B cell (primary cell): ENCODE measurements at regions not wholly inside any gene's neighbourhood (a gene's known extent, or its start where the extent isn't known, plus 50 kb on each side); places are given as distances from the start of the nearest gene placed in this dataset.

Source experiments
- ATAC-seq: fragments of 200-7000 bp; cut with Tn5 transposase; one replicate; pipeline ENCODE4 v1.10.0; 2021; ENCODE audit warnings: low read depth, mild to moderate bottlenecking, moderate number of reproducible peaks, moderate library complexity
- CTCF ChIA-PET: fragments of 350-600 bp; sonication (Branson Sonifier 250); formaldehyde crosslinking; loops from one replicate; lab custom pipeline; 2021; ENCODE audit warnings: antibody characterized with exemption, inconsistent platforms; lab: Charles Lee
- POLR2A ChIA-PET: fragments of 350-600 bp; sonication (Branson Sonifier 250); formaldehyde crosslinking; loops from one replicate; lab custom pipeline; 2021; ENCODE audit warnings: antibody characterized with exemption; lab: Charles Lee
- DNase-seq: peaks from one replicate; pipeline ENCODE4 v3.0.0; 2013
- H2AFZ ChIP-seq: 2 replicates; pipeline ENCODE4 v1.6.1; 2012; ENCODE audit warnings: mild to moderate bottlenecking, low read depth, low read length; ENCODE audit not compliant: insufficient read depth, poor library complexity, severe bottlenecking
- H3K27ac ChIP-seq, 2 donors: 1 replicate in 1 of 2; 2 replicates in 1 of 2; pipeline ENCODE4 v1.5.1; 2012 to 2013; ENCODE audit warnings: low read length in 2 of 2, mild to moderate bottlenecking in 2 of 2, moderate library complexity in 1 of 2
- H3K27me3 ChIP-seq, 4 experiments: fragments of 200-600 bp in 1 of 4; sonication (generic) in 1 of 4; replicated peaks in 1 of 4; 1 replicate in 2 of 4; 2 replicates in 2 of 4; pipeline versions ENCODE4 v1.6.1 to v1.7.0; 2013 to 2016; ENCODE audit warnings: low read length in 3 of 4, mild to moderate bottlenecking in 2 of 4, mixed read lengths in 1 of 4, moderate library complexity in 1 of 4; ENCODE audit not compliant: insufficient read depth in 4 of 4, control insufficient read depth in 3 of 4; ENCODE audit errors: control extremely low read depth in 1 of 4
- H3K36me3 ChIP-seq, 2 experiments: replicated peaks in 1 of 2; 1 replicate in 1 of 2; 2 replicates in 1 of 2; pipeline versions ENCODE4 v1.6.1 to v1.7.1; 2013; ENCODE audit warnings: low read length in 1 of 2; ENCODE audit not compliant: insufficient read depth in 2 of 2, control insufficient read depth in 1 of 2; ENCODE audit errors: control extremely low read depth in 1 of 2, extremely low read depth in 1 of 2
- H3K4me1 ChIP-seq, 2 donors: fragments of 200-600 bp in 1 of 2; sonication (generic) in 1 of 2; 1 replicate in 1 of 2; 2 replicates in 1 of 2; pipeline versions ENCODE4 v1.5.1 to v1.6.1; 2013 to 2017; ENCODE audit warnings: low read length in 2 of 2; ENCODE audit not compliant: control insufficient read depth in 2 of 2, insufficient read depth in 2 of 2
- H3K4me2 ChIP-seq: replicated peaks from 2 replicates; pipeline ENCODE3; 2012; ENCODE audit warnings: mild to moderate bottlenecking, low read depth, low read length; ENCODE audit not compliant: poor library complexity, severe bottlenecking
- H3K4me3 ChIP-seq, 5 experiments: fragments of 200-600 bp in 1 of 5; sonication (generic) in 1 of 5; 1 replicate in 3 of 5; 2 replicates in 2 of 5; pipeline versions ENCODE4 v1.5.1 to v1.7.0; 2011 to 2016; ENCODE audit warnings: low read length in 4 of 5, mild to moderate bottlenecking in 4 of 5, low read depth in 2 of 5, control low read depth in 1 of 5, moderate library complexity in 1 of 5; ENCODE audit not compliant: insufficient read depth in 1 of 5; ENCODE audit errors: control extremely low read depth in 1 of 5, extremely low read depth in 1 of 5
- H3K79me2 ChIP-seq: fragments of 200-600 bp; sonication (generic); one replicate; pipeline ENCODE4 v1.6.0; 2016; ENCODE audit warnings: low read length; ENCODE audit not compliant: control insufficient read depth, insufficient read depth
- H3K9ac ChIP-seq: fragments of 200-600 bp; sonication (generic); 2 replicates; pipeline ENCODE4 v1.6.1; 2017; ENCODE audit warnings: mild to moderate bottlenecking, low read length, moderate library complexity
- H3K9me3 ChIP-seq, 3 donors: one replicate each; pipeline versions ENCODE4 v1.6.1 to v1.7.1; 2013; ENCODE audit warnings: low read length in 2 of 3; ENCODE audit not compliant: control insufficient read depth in 2 of 3, insufficient read depth in 1 of 3; ENCODE audit errors: control extremely low read depth in 1 of 3
- H4K20me1 ChIP-seq: 2 replicates; pipeline ENCODE4 v1.6.0; 2012; ENCODE audit warnings: mild to moderate bottlenecking, low read length; ENCODE audit not compliant: insufficient read depth, control insufficient read depth, poor library complexity, severe bottlenecking
- H3K27ac Mint-ChIP-seq: one replicate; pipeline ENCODE4 v1.8.0; 2021; ENCODE audit warnings: mixed read lengths
- H3K27me3 Mint-ChIP-seq: one replicate; pipeline ENCODE4 v1.8.0; 2021; ENCODE audit warnings: mixed read lengths
- H3K4me1 Mint-ChIP-seq: one replicate; pipeline ENCODE4 v1.8.0; 2021; ENCODE audit warnings: mixed read lengths
- H3K4me3 Mint-ChIP-seq: one replicate; pipeline ENCODE4 v1.8.0; 2021; ENCODE audit warnings: mixed read lengths
- H3K9me3 Mint-ChIP-seq: one replicate; pipeline ENCODE4 v1.8.0; 2022; ENCODE audit warnings: mixed read lengths; ENCODE audit not compliant: insufficient read depth
- CTCF ChIP-seq: fragments of 200-600 bp; IDR thresholded peaks from one replicate; pipeline ENCODE4 v1.8.0; 2022; ENCODE audit warnings: antibody characterized with exemption, mild to moderate bottlenecking
- EZH2 ChIP-seq: IDR thresholded peaks from 2 replicates; pipeline ENCODE4 v1.6.1; 2012; ENCODE audit warnings: borderline replicate concordance, low read depth, mild to moderate bottlenecking, moderate library complexity, low read length; ENCODE audit not compliant: insufficient read depth, poor library complexity, severe bottlenecking
- WGBS: methylation state at CpG from one replicate; pipeline ENCODE4 v1.1.5; 2013; ENCODE audit warnings: missing lambda C conversion rate; ENCODE audit not compliant: insufficient coverage; 5-methylcytosine and 5-hydroxymethylcytosine counted together
- intact Hi-C: fragments of 100-400 bp; cut with micrococcal nuclease; formaldehyde crosslinking; loops from one replicate; pipeline ENCODE4 v1.10.0; 2022

GRCh38 chr9:15033316-15033715 lies 123.1 kb upstream of the FREM1 start:
- no peak overlapping the region for H3K4me3 Mint-ChIP-seq
- Histone ChIP-seq H3K4me2 (no peak overlapping the region), H3K9me3 (no peaks in the 10 kb centered on the region), H3K27me3 (no peaks in the 10 kb centered on the region), H3K4me1 (no peaks in the 10 kb centered on the region), H3K4me3 (no peak overlapping the region), H3K9ac (no peak overlapping the region), H2AFZ (no peak overlapping the region), H4K20me1 (no peaks in the 10 kb centered on the region), H3K79me2 (no peaks in the 10 kb centered on the region), H3K36me3 (no peaks in the 10 kb centered on the region), H3K27ac (no peak overlapping the region)
- H3K4me1 Mint-ChIP-seq = no peaks in the 10 kb centered on the region
- CTCF ChIA-PET = no interaction called here
- no CpG with 5 or more reads among the region's 4 CpGs for WGBS
- ATAC-seq = no peak
- no peak for TF ChIP-seq EZH2
- intact Hi-C loops = no loop called here
- no peaks in the 10 kb centered on the region for H3K27me3 Mint-ChIP-seq
- H3K27ac Mint-ChIP-seq = no peak overlapping the region
- no peaks in the 10 kb centered on the region for H3K9me3 Mint-ChIP-seq
- no peak for DNase-seq
- POLR2A ChIA-PET = no interaction called here

GRCh38 chr9:15032860-15033259 lies 122.6 kb upstream of the FREM1 start:
- H3K4me3 Mint-ChIP-seq = no peak overlapping the region
- intact Hi-C loops = no loop called here
- Histone ChIP-seq H2AFZ (no peak overlapping the region), H3K4me3 (no peak overlapping the region), H3K4me1 (no peaks in the 10 kb centered on the region), H3K36me3 (no peaks in the 10 kb centered on the region), H3K79me2 (no peaks in the 10 kb centered on the region), H3K9ac (no peak overlapping the region), H3K4me2 (no peak overlapping the region), H4K20me1 (no peaks in the 10 kb centered on the region), H3K9me3 (no peaks in the 10 kb centered on the region), H3K27me3 (no peaks in the 10 kb centered on the region), H3K27ac (no peak overlapping the region)
- no peak overlapping the region for H3K27ac Mint-ChIP-seq
- ChIA-PET POLR2A (no interaction called here), CTCF (no interaction called here)
- TF ChIP-seq CTCF (no peak), EZH2 (no peak)
- H3K9me3 Mint-ChIP-seq = no peaks in the 10 kb centered on the region
- H3K27me3 Mint-ChIP-seq = no peaks in the 10 kb centered on the region
- H3K4me1 Mint-ChIP-seq = no peaks in the 10 kb centered on the region
- 78% methylated on average over 1 of the region's 1 CpG for WGBS
- DNase-seq = no peak
- ATAC-seq = no peak
